ENCODE measurements at regions not wholly inside any gene's neighbourhood (a gene's known extent, or its start where the extent isn't known, plus 50 kb on each side); places are given as distances from the start of the nearest gene placed in this dataset.

DNA sequence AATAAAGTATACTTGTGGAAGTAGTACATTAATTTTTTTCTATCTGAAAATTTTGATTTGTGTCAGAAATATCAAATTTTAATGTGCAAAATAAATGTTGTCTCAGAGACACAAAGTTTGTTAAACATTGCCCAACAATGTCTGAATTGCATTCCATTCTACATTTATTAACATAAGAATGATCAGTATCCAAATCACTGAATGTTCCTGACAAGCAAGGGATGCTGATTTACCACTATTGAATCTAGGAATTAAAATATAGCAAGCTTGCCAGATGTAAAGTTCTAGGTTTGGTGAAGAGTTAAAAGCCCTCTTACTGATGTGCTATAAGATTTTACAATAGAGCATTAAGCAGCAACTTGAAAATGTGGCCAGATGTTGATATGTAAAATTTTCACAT lies 489.2 kb upstream of the CTSO start:
- TF ChIP-seq NFIC (IDR thresholded peaks at IDR 0.05) (no peak), RAD21 (IDR thresholded peaks at IDR 0.05; ENCODE audit: low read depth) (no peak), EGR1 (IDR thresholded peaks at IDR 0.05) (no peak), ZBTB7A (IDR thresholded peaks at IDR 0.05; ENCODE audit: low read depth) (no peak), FOXM1 (IDR thresholded peaks at IDR 0.05; ENCODE audit: borderline replicate concordance, low read depth) (no peak), EP300 (IDR thresholded peaks at IDR 0.05; ENCODE audit: borderline replicate concordance) (no peak), TCF12 (IDR thresholded peaks at IDR 0.05; ENCODE audit: low read depth) (no peak)
- TF ChIP-seq, protein P1, sequence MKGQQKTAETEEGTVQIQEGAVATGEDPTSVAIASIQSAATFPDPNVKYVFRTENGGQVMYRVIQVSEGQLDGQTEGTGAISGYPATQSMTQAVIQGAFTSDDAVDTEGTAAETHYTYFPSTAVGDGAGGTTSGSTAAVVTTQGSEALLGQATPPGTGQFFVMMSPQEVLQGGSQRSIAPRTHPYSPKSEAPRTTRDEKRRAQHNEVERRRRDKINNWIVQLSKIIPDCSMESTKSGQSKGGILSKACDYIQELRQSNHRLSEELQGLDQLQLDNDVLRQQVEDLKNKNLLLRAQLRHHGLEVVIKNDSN (IDR thresholded peaks at IDR 0.05): no peak
- TF ChIP-seq, protein P2, sequence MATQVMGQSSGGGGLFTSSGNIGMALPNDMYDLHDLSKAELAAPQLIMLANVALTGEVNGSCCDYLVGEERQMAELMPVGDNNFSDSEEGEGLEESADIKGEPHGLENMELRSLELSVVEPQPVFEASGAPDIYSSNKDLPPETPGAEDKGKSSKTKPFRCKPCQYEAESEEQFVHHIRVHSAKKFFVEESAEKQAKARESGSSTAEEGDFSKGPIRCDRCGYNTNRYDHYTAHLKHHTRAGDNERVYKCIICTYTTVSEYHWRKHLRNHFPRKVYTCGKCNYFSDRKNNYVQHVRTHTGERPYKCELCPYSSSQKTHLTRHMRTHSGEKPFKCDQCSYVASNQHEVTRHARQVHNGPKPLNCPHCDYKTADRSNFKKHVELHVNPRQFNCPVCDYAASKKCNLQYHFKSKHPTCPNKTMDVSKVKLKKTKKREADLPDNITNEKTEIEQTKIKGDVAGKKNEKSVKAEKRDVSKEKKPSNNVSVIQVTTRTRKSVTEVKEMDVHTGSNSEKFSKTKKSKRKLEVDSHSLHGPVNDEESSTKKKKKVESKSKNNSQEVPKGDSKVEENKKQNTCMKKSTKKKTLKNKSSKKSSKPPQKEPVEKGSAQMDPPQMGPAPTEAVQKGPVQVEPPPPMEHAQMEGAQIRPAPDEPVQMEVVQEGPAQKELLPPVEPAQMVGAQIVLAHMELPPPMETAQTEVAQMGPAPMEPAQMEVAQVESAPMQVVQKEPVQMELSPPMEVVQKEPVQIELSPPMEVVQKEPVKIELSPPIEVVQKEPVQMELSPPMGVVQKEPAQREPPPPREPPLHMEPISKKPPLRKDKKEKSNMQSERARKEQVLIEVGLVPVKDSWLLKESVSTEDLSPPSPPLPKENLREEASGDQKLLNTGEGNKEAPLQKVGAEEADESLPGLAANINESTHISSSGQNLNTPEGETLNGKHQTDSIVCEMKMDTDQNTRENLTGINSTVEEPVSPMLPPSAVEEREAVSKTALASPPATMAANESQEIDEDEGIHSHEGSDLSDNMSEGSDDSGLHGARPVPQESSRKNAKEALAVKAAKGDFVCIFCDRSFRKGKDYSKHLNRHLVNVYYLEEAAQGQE (IDR thresholded peaks at IDR 0.05; ENCODE audit: low read depth): no peak

DNA sequence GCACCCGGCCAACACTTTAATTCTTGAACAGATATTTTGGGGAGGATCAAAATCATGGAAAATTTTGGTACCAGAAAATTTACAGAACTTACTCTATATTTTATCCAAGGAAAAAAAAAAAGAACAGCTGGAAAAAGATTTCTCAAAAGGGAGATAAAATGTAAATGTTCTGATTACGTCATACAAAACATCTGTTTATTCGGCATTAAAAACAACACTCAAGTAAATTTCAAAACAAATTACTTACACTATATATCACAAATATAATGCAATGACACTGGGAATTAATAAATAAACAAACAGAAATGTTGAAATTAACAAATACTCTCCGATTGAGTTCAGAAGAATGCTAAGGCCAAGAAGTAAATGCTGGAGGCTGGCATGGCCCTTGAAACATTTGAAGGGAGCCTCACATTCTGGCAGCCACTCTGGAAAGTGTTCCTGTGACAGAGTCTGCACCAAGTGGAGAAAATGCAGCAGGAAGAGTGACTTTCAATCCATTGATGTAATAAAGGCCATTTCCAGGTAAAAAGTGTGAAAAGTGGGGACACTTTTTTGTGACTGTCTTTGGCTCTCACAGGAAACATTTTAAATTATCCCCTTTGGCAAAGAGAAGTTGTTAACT lies 486.0 kb upstream of the CTSO start:
- TF ChIP-seq, protein P2 (IDR thresholded peaks at IDR 0.05; ENCODE audit: low read depth): no peak
- TF ChIP-seq EP300 (IDR thresholded peaks at IDR 0.05; ENCODE audit: borderline replicate concordance) (no peak), NFIC (IDR thresholded peaks at IDR 0.05) (no peak), CEBPB (IDR thresholded peaks at IDR 0.05) (no peak), FOXM1 (IDR thresholded peaks at IDR 0.05; ENCODE audit: borderline replicate concordance, low read depth) (no peak), TCF12 (IDR thresholded peaks at IDR 0.05; ENCODE audit: low read depth) (no peak), TAF1 (IDR thresholded peaks at IDR 0.05; ENCODE audit: low read depth) (no peak), CREB1 (IDR thresholded peaks at IDR 0.05; ENCODE audit: low read depth) (no peak), EGR1 (IDR thresholded peaks at IDR 0.05) (no peak), TEAD4 (IDR thresholded peaks at IDR 0.05) (no peak), YY1 (IDR thresholded peaks at IDR 0.05; ENCODE audit: low read depth) (no peak), ZBTB7A (IDR thresholded peaks at IDR 0.05; ENCODE audit: low read depth) (no peak), RAD21 (IDR thresholded peaks at IDR 0.05; ENCODE audit: low read depth) (no peak)
- TF ChIP-seq, protein P1 (IDR thresholded peaks at IDR 0.05): no peak
- TF ChIP-seq, protein P3, sequence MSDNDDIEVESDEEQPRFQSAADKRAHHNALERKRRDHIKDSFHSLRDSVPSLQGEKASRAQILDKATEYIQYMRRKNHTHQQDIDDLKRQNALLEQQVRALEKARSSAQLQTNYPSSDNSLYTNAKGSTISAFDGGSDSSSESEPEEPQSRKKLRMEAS (IDR thresholded peaks at IDR 0.05): no peak

DNA sequence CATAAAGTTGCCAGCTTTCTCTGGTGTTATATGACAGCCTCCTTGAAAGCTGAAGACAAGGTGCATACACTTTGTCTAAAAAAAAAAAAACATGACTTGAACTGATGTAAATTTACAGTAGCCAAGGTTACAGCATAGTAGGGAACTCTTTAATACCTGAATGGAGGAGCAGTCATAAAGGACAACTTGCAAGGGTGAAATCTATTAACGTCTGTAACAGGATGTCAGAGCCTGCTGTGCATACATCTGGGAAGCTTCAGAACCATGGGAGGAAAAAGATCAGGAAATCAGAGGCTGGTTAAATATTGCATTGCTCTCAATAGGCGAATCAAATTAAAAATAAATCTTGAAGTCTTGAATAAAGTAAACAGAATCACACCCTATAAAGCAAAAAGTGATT lies 484.0 kb upstream of the CTSO start:
- TF ChIP-seq, protein P3 (IDR thresholded peaks at IDR 0.05): no peak
- TF ChIP-seq FOXM1 (IDR thresholded peaks at IDR 0.05; ENCODE audit: borderline replicate concordance, low read depth) (no peak), CREB1 (IDR thresholded peaks at IDR 0.05; ENCODE audit: low read depth) (no peak), YY1 (IDR thresholded peaks at IDR 0.05; ENCODE audit: low read depth) (no peak), ZBTB7A (IDR thresholded peaks at IDR 0.05; ENCODE audit: low read depth) (no peak), TAF1 (IDR thresholded peaks at IDR 0.05; ENCODE audit: low read depth) (no peak), NFIC (IDR thresholded peaks at IDR 0.05) (no peak), TCF12 (IDR thresholded peaks at IDR 0.05; ENCODE audit: low read depth) (no peak), EP300 (IDR thresholded peaks at IDR 0.05; ENCODE audit: borderline replicate concordance) (no peak), EGR1 (IDR thresholded peaks at IDR 0.05) (no peak), CEBPB (IDR thresholded peaks at IDR 0.05) (no peak), TEAD4 (IDR thresholded peaks at IDR 0.05) (no peak), RAD21 (IDR thresholded peaks at IDR 0.05; ENCODE audit: low read depth) (no peak)
- TF ChIP-seq, protein P2 (IDR thresholded peaks at IDR 0.05; ENCODE audit: low read depth): no peak
- TF ChIP-seq, protein P1 (IDR thresholded peaks at IDR 0.05): no peak

DNA sequence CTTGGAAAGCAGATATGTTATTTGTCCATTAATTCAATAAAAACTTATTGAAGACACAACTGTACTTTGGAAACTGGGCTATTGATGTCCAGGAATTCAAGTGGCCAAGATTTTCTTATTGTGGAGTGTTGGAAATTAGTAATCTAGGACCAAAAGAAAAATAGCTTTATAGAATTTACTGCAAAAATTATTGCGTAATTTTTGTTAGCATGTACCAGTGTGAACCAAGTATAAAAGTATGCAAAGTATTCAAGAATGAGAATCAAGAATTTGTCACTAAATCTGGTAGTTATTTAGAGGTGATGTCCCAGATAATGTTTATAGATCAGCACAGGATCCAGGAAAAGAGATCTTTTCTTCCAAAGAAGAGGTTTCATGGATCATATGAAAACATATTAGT lies 468.9 kb upstream of the CTSO start:
- peak; percentile 75 for TF ChIP-seq CEBPB (IDR thresholded peaks at IDR 0.05)
- no peak for TF ChIP-seq CREB1 (IDR thresholded peaks at IDR 0.05; ENCODE audit: low read depth)

Data from Ishikawa (cell line).